ENCODE measurements at regions not wholly inside any gene's neighbourhood (a gene's known extent, or its start where the extent isn't known, plus 50 kb on each side); places are given as distances from the start of the nearest gene placed in this dataset.

DNA sequence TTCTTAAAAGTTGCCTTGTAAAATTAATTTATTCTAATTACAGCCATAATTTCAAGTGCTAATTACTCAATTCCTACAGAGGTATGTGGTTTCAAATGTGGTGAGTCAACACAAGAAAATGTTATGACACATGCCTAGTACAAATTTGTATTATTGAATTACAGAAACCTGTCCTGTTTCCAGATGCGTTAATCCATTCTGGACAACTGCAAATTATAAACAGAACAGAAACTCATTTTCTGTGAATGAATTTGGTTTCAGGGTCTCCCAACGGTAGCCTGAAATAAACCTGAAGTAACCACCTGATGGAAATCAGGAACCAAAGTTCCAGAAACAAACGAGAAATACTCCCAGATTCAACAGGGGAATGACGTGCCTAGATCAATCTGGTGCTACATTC is 328.6 kb upstream of the F9 start:
- Histone ChIP-seq H3K4me3 (no peak overlapping the region), H3K36me3 (ENCODE audit: low read depth) (no peaks in the 10 kb centered on the region), H3K4me1 (ENCODE audit: low read depth) (no peaks in the 10 kb centered on the region), H3K9me3 (no peaks in the 10 kb centered on the region)
- ATAC-seq (no peak), DNase-seq (no peak)
- TF ChIP-seq CTCF (IDR thresholded peaks at IDR 0.05): no peak
- intact Hi-C loops (cut with DNase I, micrococcal nuclease): no loop called here

- Histone ChIP-seq H3K4me3 (no peak overlapping the region), H3K9me3 (no peaks in the 10 kb centered on the region), H3K4me1 (ENCODE audit: low read depth) (no peaks in the 10 kb centered on the region), H3K36me3 (ENCODE audit: low read depth) (no peaks in the 10 kb centered on the region)
- TF ChIP-seq CTCF (IDR thresholded peaks at IDR 0.05): no peak
- DNase-seq (peak in 1 of 3 donors; percentile 16), ATAC-seq (peak; percentile 17)
- intact Hi-C loops (cut with DNase I, micrococcal nuclease): no loop called here
Measured at GRCh38 chrX:139200793-139201192, 329.7 kb upstream of the F9 start.

- Histone ChIP-seq H3K9me3 (no peaks in the 10 kb centered on the region), H3K36me3 (ENCODE audit: low read depth) (no peaks in the 10 kb centered on the region), H3K4me3 (no peak overlapping the region), H3K4me1 (ENCODE audit: low read depth) (no peaks in the 10 kb centered on the region)
- DNase-seq (no peak), ATAC-seq (no peak)
- intact Hi-C loops (cut with DNase I, micrococcal nuclease): no loop called here
- TF ChIP-seq CTCF (IDR thresholded peaks at IDR 0.05): no peak
Measured at GRCh38 chrX:139200346-139200745, 330.2 kb upstream of the F9 start.

DNA sequence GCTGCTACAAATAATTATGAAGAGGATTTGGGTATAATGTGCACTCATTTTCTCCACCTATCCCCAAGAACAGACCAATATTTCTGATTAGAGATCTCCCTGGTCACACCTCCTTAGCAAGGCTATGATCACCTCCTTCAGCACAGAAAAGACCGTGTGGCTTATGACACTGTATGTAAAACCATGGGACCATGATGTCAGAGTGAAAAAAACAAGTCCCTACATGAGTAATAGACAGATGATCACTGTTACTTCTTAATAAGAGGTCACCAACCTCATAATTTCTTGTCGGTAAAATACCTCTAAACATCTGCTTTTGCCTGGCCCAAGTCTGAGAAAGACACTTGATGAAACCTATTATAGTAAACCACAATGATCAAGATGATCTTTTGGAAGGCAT is 330.6 kb upstream of the F9 start:
- DNase-seq (no peak), ATAC-seq (no peak)
- Histone ChIP-seq H3K4me3 (no peak overlapping the region), H3K9me3 (no peaks in the 10 kb centered on the region), H3K4me1 (ENCODE audit: low read depth) (no peaks in the 10 kb centered on the region), H3K36me3 (ENCODE audit: low read depth) (no peaks in the 10 kb centered on the region)
- TF ChIP-seq CTCF (IDR thresholded peaks at IDR 0.05): no peak
- intact Hi-C loops (cut with DNase I, micrococcal nuclease): no loop called here

DNA sequence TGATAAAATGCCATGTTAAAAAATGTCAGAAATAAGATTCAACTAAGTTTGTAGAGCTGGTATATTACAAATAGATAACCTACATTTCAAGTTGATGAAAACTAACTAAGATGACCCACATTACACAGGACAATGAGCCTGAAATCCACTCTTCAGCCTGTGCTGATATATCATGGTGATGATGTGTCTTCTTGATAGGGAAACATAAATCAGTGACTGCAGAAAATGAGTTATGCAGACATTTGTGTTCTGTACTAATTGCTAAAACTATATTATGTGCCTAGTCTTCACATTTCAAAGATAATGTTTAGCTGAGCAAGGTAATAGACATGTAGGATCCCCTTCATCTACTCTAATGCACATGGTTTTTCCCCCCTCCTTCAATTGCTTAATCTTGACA is 331.6 kb upstream of the F9 start:
- intact Hi-C loops (cut with DNase I, micrococcal nuclease): no loop called here
- Histone ChIP-seq H3K9me3 (no peaks in the 10 kb centered on the region), H3K4me1 (ENCODE audit: low read depth) (no peaks in the 10 kb centered on the region), H3K36me3 (ENCODE audit: low read depth) (no peaks in the 10 kb centered on the region), H3K4me3 (no peak overlapping the region)
- DNase-seq: no peak
- no peak for TF ChIP-seq CTCF (IDR thresholded peaks at IDR 0.05)
- ATAC-seq: no peak

DNA sequence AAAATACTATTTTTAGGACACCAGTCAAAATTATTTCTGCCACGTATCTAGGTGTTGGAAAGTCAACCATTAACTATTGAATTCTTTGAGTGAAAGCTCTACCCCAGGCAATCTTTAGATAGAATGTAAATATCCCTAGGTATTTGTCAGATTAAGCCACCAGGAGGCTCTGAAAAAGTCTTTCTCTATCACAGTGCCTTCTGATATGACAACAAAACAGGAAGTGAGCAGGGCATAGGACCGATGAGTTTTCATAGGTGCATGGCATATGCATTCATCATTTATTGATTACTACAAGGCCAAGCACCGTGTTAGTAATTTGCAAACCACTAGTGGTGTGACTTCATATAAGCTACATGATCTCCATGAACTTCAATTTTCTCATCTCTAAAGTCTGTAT is 333.6 kb upstream of the F9 start:
- no peak for DNase-seq
- TF ChIP-seq CTCF (IDR thresholded peaks at IDR 0.05): no peak
- no peaks in the 10 kb centered on the region for H3K4me1 ChIP-seq (ENCODE audit: low read depth)
- H3K9me3 ChIP-seq: no peaks in the 10 kb centered on the region
- ATAC-seq: no peak
- intact Hi-C loops (cut with DNase I, micrococcal nuclease): no loop called here
- no peaks in the 10 kb centered on the region for H3K36me3 ChIP-seq (ENCODE audit: low read depth)
- no peak overlapping the region for H3K4me3 ChIP-seq

All from mucosa of descending colon (tissue), 3 donors.